AG04449 (cell line): ENCODE measurements at regions not wholly inside any gene's neighbourhood (a gene's known extent, or its start where the extent isn't known, plus 50 kb on each side); places are given as distances from the start of the nearest gene placed in this dataset.
"Not testable (repeated sequence)": the region's sequence is repeated elsewhere in the genome, so short reads cannot be mapped to it uniquely, and the experiment has no call there.

ENCODE experiments used
- CTCF ChIA-PET: fragments of 350-600 bp; formaldehyde crosslinking; extraction: SDS; loops from one replicate; lab custom pipeline; 2021; ENCODE audit warnings: antibody characterized with exemption; lab: Yijun Ruan, JAX
- POLR2A ChIA-PET: fragments of 400-600, 350-600 bp; formaldehyde crosslinking; extraction: SDS; loops from one replicate; lab custom pipeline; 2020; ENCODE audit warnings: antibody characterized with exemption, inconsistent platforms; lab: Yijun Ruan, JAX
- DNase-seq: peaks from one replicate; pipeline ENCODE4 v3.0.0-alpha.2; 2010; ENCODE audit warnings: low read depth, low spot score
- H3K4me3 ChIP-seq: 2 replicates; pipeline ENCODE4 v1.5.1; 2011; ENCODE audit warnings: low read depth, mild to moderate bottlenecking, control low read depth, low read length
- CTCF ChIP-seq: IDR thresholded peaks from one replicate; pipeline ENCODE4 v1.5.1; 2011; ENCODE audit warnings: mild to moderate bottlenecking, moderate library complexity, low read length, control low read depth, inconsistent platforms; ENCODE audit not compliant: insufficient read depth; ENCODE audit errors: missing control alignments

GRCh38 chr16:59013930-59014329, 279.8 kb upstream of the GOT2 start:
- DNase-seq, result no peak
- H3K4me3 ChIP-seq, result no peak overlapping the region
- no peak for TF ChIP-seq CTCF
- ChIA-PET CTCF (no interaction called here), POLR2A (no interaction called here)

DNA sequence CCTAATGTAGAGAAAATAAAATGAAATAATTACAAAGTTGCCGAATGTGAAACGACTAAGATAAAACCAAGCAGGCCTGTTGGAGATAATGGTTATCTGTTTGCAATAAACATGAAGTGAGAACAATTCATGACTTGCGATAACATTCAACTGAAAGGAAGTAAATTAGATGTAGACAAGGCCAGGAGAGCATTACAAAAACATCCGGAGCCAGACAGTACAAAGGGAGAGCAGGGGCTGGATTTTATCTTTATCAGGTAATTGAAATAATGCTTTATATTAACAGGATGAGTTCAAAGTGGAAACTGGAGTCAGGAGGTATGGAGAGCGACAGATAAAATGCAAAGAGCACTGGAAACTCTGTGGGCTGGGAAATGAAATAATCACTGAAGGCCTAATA, 265.6 kb upstream of the GOT2 start:
- POLR2A ChIA-PET, result no interaction called here
- no peak for TF ChIP-seq CTCF

GRCh38 chr16:58992755-58993154, 258.6 kb upstream of the GOT2 start:
- H3K4me3 ChIP-seq, POLR2A ChIA-PET, CTCF ChIA-PET, DNase-seq: not testable (repeated sequence)

More for the DNA sequence above, 265.6 kb upstream of the GOT2 start:
- CTCF ChIA-PET, result no interaction called here
- H3K4me3 ChIP-seq, result no peak overlapping the region
- DNase-seq, result no peak

DNA sequence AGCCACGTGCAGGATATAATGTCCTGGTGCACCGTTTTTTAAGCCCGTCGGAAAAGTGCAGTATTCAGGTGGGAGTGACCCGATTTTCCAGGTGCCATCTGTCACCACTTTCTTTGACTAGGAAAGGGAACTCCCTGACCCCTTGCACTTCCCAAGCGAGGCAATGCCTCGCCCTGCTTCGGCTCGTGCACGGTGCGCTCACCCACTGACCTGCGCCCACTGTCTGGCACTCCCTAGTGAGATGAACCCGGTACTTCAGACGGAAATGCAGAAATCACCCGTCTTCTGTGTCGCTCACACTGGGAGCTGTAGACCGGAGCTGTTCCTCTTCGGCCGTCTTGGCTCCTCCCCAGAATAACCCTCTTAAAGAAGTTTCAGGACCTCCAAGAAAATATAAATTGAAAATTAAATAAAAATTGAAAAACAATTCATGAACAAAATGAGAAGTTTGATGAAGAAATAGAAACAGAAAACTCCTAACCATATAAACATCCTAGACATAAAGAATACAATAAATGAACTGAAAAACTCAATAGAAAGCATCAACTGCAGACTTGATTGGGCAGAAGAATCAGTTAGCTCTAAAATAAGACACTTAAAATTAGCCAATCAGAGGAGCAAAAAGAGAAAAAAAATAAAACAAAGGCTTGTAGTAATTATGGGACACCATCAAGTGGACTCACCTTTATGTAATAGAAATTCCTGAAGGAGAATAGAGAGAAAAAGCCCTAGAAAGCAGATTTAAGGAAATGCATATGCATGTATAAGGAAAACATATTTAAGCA, 249.3 kb upstream of the GOT2 start:
- H3K4me3 ChIP-seq, DNase-seq, POLR2A ChIA-PET, CTCF ChIA-PET: not testable (repeated sequence)

GRCh38 chr16:58970775-58971174, 236.7 kb upstream of the GOT2 start:
- H3K4me3 ChIP-seq, result no peak overlapping the region
- ChIA-PET CTCF (no interaction called here), POLR2A (no interaction called here)
- no peak for TF ChIP-seq CTCF
- no peak for DNase-seq

DNA sequence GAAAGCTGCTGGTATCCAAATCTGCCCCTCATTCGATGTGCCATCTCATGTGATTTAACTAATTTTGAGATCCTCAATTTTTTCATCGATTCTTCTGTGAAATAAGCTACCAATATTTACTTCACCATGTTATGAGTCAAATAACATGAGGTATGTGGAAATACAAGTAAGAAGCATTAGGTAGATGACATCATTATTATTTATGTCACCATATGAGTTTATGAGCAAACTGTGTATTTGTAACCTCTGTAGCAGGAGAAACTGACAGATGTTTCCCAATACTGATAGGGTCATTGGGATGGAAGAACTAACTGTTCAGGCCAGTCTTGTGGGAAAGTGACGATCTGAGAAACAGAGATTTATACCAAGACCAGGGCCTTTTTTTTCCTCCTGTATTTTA, 229.4 kb upstream of the GOT2 start:
- TF ChIP-seq CTCF, result no peak
- ChIA-PET POLR2A (no interaction called here), CTCF (no interaction called here)
- H3K4me3 ChIP-seq, result no peak overlapping the region
- no peak for DNase-seq

GRCh38 chr16:58962811-58963210, 228.7 kb upstream of the GOT2 start:
- ChIA-PET POLR2A (no interaction called here), CTCF (no interaction called here)
- no peak for DNase-seq
- H3K4me3 ChIP-seq, result no peak overlapping the region
- TF ChIP-seq CTCF, result no peak
